ENCODE measurements at regions not wholly inside any gene's neighbourhood (a gene's known extent, or its start where the extent isn't known, plus 50 kb on each side); places are given as distances from the start of the nearest gene placed in this dataset.

GRCh38 chr16:66113223-66113622 lies 253.3 kb upstream of the CDH5 start:
- TF ChIP-seq CTCF (IDR thresholded peaks at IDR 0.05) (no peak), POLR2A (IDR thresholded peaks at IDR 0.05) (no peak)

Data from Peyer's patch (tissue), 4 donors.